ENCODE measurements at regions not wholly inside any gene's neighbourhood (a gene's known extent, or its start where the extent isn't known, plus 50 kb on each side); places are given as distances from the start of the nearest gene placed in this dataset.
A peak's percentile ranks its signal among the peaks of the same experiment; 100 is the strongest.
"Not testable (repeated sequence)": the region's sequence is repeated elsewhere in the genome, so short reads cannot be mapped to it uniquely, and the experiment has no call there.

- FAIRE-seq: no peak
These were observed 792.8 kb upstream of the EYS start for GRCh38 chr6:66499851-66500250.

- FAIRE-seq: no peak
These were observed 789.6 kb upstream of the EYS start for GRCh38 chr6:66496659-66497058.

GRCh38 chr6:66494643-66495042 is 787.6 kb upstream of the EYS start:
- not testable (repeated sequence) for FAIRE-seq

- FAIRE-seq: no peak
These were observed 782.4 kb upstream of the EYS start for GRCh38 chr6:66489269-66489987.

- FAIRE-seq: no peak
These were observed 774.2 kb upstream of the EYS start for GRCh38 chr6:66481216-66481615.

GRCh38 chr6:66478705-66479104 is 771.7 kb upstream of the EYS start:
- FAIRE-seq: no peak

- no peak for FAIRE-seq
These were observed 728.3 kb upstream of the EYS start for GRCh38 chr6:66435321-66435720.

GRCh38 chr6:66429210-66429609 is 722.2 kb upstream of the EYS start:
- FAIRE-seq: no peak

- FAIRE-seq: no peak
These were observed 716.0 kb upstream of the EYS start for GRCh38 chr6:66423047-66423446.

GRCh38 chr6:66421570-66421969 is 714.5 kb upstream of the EYS start:
- FAIRE-seq: no peak

GRCh38 chr6:66418906-66419305 is 711.9 kb upstream of the EYS start:
- FAIRE-seq: no peak

- FAIRE-seq: no peak
These were observed 696.9 kb upstream of the EYS start for GRCh38 chr6:66403966-66404365.

GRCh38 chr6:66402873-66403272 is 695.8 kb upstream of the EYS start:
- FAIRE-seq: no peak

GRCh38 chr6:66396549-66396948 is 689.5 kb upstream of the EYS start:
- FAIRE-seq: no peak

- no peak for FAIRE-seq
These were observed 689.1 kb upstream of the EYS start for GRCh38 chr6:66396145-66396544.

GRCh38 chr6:66390393-66390792 is 683.4 kb upstream of the EYS start:
- peak; percentile 43 for FAIRE-seq

- no peak for FAIRE-seq
These were observed 669.0 kb upstream of the EYS start for GRCh38 chr6:66376001-66376400.

- FAIRE-seq: no peak
These were observed 662.4 kb upstream of the EYS start for GRCh38 chr6:66369407-66369806.

GRCh38 chr6:66362888-66363287 is 655.9 kb upstream of the EYS start:
- FAIRE-seq: no peak

- FAIRE-seq: no peak
These were observed 654.9 kb upstream of the EYS start for GRCh38 chr6:66361886-66362285.

- no peak for FAIRE-seq
These were observed 650.8 kb upstream of the EYS start for GRCh38 chr6:66357781-66358180.

- no peak for FAIRE-seq
These were observed 648.4 kb upstream of the EYS start for GRCh38 chr6:66355471-66355870.

GRCh38 chr6:66344796-66345195 is 637.8 kb upstream of the EYS start:
- no peak for FAIRE-seq

- no peak for FAIRE-seq
These were observed 633.7 kb upstream of the EYS start for GRCh38 chr6:66340736-66341135.

- no peak for FAIRE-seq
These were observed 629.1 kb upstream of the EYS start for GRCh38 chr6:66336176-66336575.
